ENCODE measurements at regions not wholly inside any gene's neighbourhood (a gene's known extent, or its start where the extent isn't known, plus 50 kb on each side); places are given as distances from the start of the nearest gene placed in this dataset.

DNA sequence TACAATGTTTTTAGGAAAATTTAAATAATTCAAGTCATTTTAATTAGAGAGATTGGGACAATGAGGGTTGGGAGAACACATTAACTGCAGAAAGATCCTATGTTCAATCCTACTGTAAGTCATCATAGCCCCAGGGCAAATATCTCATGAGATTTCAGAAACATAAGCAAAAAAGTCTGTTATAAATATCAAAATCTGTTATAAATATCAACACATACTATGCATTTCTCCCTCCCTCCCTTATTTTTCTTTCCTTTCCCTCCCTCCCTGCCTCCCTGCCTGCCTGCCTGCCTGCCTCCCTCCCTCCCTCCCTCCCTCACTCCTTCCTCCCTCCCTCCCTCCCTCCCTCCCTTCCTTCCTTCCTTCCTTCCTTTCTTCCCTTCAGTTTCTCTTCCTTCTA lies 267.3 kb upstream of the SASH1 start:
- peaks cover 0 to 21% (median 0%) of the 10 kb centered on the region in 11 donors for H3K9me3 ChIP-seq
- DNase-seq, result no peak
- TF ChIP-seq, protein P1, sequence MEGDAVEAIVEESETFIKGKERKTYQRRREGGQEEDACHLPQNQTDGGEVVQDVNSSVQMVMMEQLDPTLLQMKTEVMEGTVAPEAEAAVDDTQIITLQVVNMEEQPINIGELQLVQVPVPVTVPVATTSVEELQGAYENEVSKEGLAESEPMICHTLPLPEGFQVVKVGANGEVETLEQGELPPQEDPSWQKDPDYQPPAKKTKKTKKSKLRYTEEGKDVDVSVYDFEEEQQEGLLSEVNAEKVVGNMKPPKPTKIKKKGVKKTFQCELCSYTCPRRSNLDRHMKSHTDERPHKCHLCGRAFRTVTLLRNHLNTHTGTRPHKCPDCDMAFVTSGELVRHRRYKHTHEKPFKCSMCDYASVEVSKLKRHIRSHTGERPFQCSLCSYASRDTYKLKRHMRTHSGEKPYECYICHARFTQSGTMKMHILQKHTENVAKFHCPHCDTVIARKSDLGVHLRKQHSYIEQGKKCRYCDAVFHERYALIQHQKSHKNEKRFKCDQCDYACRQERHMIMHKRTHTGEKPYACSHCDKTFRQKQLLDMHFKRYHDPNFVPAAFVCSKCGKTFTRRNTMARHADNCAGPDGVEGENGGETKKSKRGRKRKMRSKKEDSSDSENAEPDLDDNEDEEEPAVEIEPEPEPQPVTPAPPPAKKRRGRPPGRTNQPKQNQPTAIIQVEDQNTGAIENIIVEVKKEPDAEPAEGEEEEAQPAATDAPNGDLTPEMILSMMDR (IDR thresholded peaks at IDR 0.05), result no peak
- no peak for ATAC-seq
- H3K27me3 ChIP-seq, result peaks cover 0 to 9% (median 0%) of the 10 kb centered on the region in 7 donors
- H3K36me3 ChIP-seq, result no peaks in the 10 kb centered on the region
- intact Hi-C loops (cut with DNase I), result no loop called here
- H3K4me1 ChIP-seq, result no peaks in the 10 kb centered on the region
- no peak overlapping the region for H3K4me3 ChIP-seq
- H3K27ac ChIP-seq, result no peak overlapping the region

DNA sequence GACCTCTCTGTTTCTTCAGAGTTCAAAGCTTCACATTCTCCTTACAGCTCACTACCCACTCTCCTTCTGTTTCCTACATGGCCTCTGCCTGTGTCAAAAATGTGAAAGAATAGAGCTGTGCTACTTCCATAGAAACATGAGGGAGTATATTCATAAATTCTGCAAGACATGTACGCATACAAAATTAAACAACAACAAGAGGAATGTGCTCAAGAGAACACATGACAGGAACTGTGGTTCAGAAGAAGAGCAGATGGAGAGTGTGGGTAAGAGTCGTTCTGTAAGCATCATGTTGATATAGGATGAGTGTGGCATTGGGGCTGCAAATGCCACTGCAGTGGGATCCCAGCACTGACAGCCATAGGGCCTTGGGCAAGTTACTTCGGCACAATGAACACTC lies 266.6 kb upstream of the SASH1 start:
- DNase-seq (no peak), ATAC-seq (no peak)
- Histone ChIP-seq H3K27ac (no peak overlapping the region), H3K27me3 (peaks cover 0 to 9% (median 0%) of the 10 kb centered on the region in 7 donors), H3K4me3 (no peak overlapping the region), H3K36me3 (no peaks in the 10 kb centered on the region), H3K4me1 (no peaks in the 10 kb centered on the region), H3K9me3 (peaks cover 0 to 19% (median 0%) of the 10 kb centered on the region in 11 donors)
- 87 to 90% methylated on average over 3 of the region's 3 CpGs for WGBS, 2 donors
- TF ChIP-seq, protein P1 (IDR thresholded peaks at IDR 0.05), result no peak
- intact Hi-C loops (cut with DNase I), result no loop called here

DNA sequence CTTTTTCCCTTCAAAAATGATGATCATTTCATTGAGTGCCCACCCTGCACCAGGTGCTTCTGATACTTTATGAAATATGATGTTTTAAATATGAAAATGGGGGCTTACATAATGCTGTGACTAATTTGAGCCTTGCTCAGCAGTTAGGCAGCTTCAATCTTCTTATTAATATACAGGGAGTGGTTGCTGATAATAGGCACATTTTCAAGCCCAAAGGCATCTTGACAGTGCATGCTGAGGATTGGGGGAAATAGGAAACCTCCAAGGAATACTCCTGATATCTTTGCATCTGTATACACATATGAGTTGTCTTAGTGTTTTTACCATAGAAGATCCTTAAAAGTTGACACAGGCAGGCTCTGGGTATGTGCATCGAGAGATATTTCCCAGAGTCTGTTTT lies 262.3 kb upstream of the SASH1 start:
- DNase-seq (no peak), ATAC-seq (no peak)
- H3K36me3 ChIP-seq, result no peaks in the 10 kb centered on the region
- H3K4me3 ChIP-seq, result no peak overlapping the region
- H3K4me1 ChIP-seq, result no peaks in the 10 kb centered on the region
- WGBS, 2 donors, result 81 to 92% methylated on average over 1 of the region's 1 CpG
- no peaks in the 10 kb centered on the region for H3K9me3 ChIP-seq
- intact Hi-C loops (cut with DNase I), result no loop called here
- TF ChIP-seq, protein P1 (IDR thresholded peaks at IDR 0.05), result no peak
- peaks cover 0 to 9% (median 0%) of the 10 kb centered on the region in 7 donors for H3K27me3 ChIP-seq
- no peak overlapping the region for H3K27ac ChIP-seq

DNA sequence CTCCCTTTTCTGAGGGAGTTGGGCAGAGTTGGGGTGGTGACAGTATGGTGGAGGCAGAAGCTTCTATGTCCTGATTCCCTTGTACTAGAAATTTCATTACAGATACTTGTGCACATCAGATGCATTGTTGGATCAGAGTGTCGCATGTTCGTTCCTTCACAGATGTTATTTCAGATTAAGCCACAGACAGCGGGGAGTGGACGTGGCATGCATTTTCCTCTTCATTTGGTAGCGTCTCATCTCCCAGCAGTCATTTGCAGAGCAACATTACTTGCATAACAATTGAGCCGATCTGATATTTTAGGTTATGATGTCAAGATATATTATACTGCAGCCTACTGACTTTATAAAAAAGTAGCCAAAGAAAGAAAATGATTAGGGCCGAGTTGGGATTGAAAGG lies 261.6 kb upstream of the SASH1 start:
- Histone ChIP-seq H3K4me1 (no peaks in the 10 kb centered on the region), H3K36me3 (no peaks in the 10 kb centered on the region), H3K4me3 (no peak overlapping the region), H3K27me3 (peaks cover 0 to 9% (median 0%) of the 10 kb centered on the region in 7 donors), H3K9me3 (no peaks in the 10 kb centered on the region), H3K27ac (no peak overlapping the region)
- intact Hi-C loops (cut with DNase I), result no loop called here
- ATAC-seq (no peak), DNase-seq (no peak)
- TF ChIP-seq, protein P1 (IDR thresholded peaks at IDR 0.05), result no peak
- whole genome bisulfite sequencing, 2 donors, result 86 to 89% methylated on average over 7 of the region's 7 CpGs

Measured in heart right ventricle (tissue), 16 donors.